Inflammatory macrophage treated with lipopolysaccharide for 4 hours (primary cell): ENCODE measurements at regions not wholly inside any gene's neighbourhood (a gene's known extent, or its start where the extent isn't known, plus 50 kb on each side); places are given as distances from the start of the nearest gene placed in this dataset.

Experiments
- DNase-seq: peaks from one replicate; pipeline ENCODE4 v3.0.0-alpha.2; 2020

DNA sequence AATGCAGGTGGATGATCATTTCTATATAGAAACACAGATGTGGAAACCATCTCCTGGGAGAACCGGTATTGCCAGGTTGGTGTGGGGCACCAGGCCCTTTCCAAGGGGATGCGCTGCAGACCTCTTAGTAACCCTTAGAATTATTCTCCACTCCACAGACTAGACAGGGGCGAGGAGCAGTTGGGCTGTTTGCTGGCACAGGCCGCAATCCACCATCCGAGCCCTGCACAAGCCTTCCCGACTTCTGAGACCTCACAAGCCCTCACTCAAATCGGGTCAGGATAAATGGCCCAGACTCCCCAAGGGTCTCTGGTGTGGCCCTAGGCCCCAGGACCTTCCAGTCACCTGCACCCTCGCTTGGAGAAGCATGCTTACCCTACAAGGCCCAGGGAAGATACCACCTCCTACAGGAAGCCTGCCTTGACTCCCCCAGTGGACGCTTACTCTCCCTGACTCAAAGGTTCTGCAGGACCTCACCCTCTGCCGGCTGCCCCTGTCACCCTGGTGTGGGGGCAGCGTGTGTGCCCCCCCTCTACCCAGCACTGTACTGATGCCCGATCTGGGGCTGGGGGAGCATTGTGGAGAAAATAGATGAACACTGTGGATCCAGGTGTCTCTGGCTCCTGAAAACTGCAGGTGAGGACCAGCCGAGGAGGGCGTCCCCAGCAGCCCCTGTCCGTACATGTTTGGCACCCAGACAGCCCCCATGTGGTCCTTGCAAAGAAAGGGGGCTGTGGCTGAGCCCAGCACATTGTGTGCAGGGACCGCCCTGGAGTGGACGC lies 49.8 kb upstream of the ACSF3 start:
- no peak for DNase-seq
